AG04450 (cell line): ENCODE measurements at regions not wholly inside any gene's neighbourhood (a gene's known extent, or its start where the extent isn't known, plus 50 kb on each side); places are given as distances from the start of the nearest gene placed in this dataset.

Source experiments
- CTCF ChIA-PET: fragments of 300-600, 350-600 bp; formaldehyde crosslinking; extraction: SDS; loops from one replicate; lab custom pipeline; 2022; ENCODE audit warnings: antibody characterized with exemption, inconsistent platforms; lab: Charles Lee
- POLR2A ChIA-PET: fragments of 350-600 bp; formaldehyde crosslinking; extraction: SDS; loops from one replicate; lab custom pipeline; 2021; ENCODE audit warnings: antibody characterized with exemption, inconsistent platforms; lab: Yijun Ruan, JAX
- DNase-seq: peaks from one replicate; pipeline ENCODE4 v3.0.0-alpha.2; 2011; ENCODE audit warnings: low read depth, low spot score
- H3K27ac ChIP-seq: one replicate; pipeline ENCODE4 v1.5.1; 2012; ENCODE audit warnings: low read depth, low read length, control low read depth
- H3K27me3 ChIP-seq: one replicate; pipeline ENCODE4 v1.6.0; 2012; ENCODE audit warnings: low read length; ENCODE audit not compliant: control insufficient read depth, insufficient read depth
- H3K4me3 ChIP-seq: 2 replicates; pipeline ENCODE4 v1.5.1; 2011; ENCODE audit warnings: mild to moderate bottlenecking, low read depth, low read length, control low read depth
- H3K9me3 ChIP-seq: 2 replicates; pipeline ENCODE4 v1.5.1; 2012; ENCODE audit warnings: low read length; ENCODE audit not compliant: control insufficient read depth, insufficient read depth
- TF ChIP-seq, protein P1 (sequence below): IDR thresholded peaks from 2 replicates; pipeline ENCODE4 v1.5.1; 2011; ENCODE audit warnings: low read depth, low read length, control low read depth, inconsistent platforms

- no peak for DNase-seq
- TF ChIP-seq, protein P1, sequence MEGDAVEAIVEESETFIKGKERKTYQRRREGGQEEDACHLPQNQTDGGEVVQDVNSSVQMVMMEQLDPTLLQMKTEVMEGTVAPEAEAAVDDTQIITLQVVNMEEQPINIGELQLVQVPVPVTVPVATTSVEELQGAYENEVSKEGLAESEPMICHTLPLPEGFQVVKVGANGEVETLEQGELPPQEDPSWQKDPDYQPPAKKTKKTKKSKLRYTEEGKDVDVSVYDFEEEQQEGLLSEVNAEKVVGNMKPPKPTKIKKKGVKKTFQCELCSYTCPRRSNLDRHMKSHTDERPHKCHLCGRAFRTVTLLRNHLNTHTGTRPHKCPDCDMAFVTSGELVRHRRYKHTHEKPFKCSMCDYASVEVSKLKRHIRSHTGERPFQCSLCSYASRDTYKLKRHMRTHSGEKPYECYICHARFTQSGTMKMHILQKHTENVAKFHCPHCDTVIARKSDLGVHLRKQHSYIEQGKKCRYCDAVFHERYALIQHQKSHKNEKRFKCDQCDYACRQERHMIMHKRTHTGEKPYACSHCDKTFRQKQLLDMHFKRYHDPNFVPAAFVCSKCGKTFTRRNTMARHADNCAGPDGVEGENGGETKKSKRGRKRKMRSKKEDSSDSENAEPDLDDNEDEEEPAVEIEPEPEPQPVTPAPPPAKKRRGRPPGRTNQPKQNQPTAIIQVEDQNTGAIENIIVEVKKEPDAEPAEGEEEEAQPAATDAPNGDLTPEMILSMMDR = no peak
- Histone ChIP-seq H3K27me3 (no peaks in the 10 kb centered on the region), H3K4me3 (no peak overlapping the region), H3K9me3 (no peaks in the 10 kb centered on the region), H3K27ac (no peak overlapping the region)
- ChIA-PET CTCF (interaction anchor here (0.6 kb wide), 1 partner anchor 684 kb away, joined by 6 read pairs; no protein-coding TSS in a partner anchor), POLR2A (no interaction called here)
These were observed 475.6 kb downstream of the MED13L start for GRCh38 chr12:115801871-115802270.

DNA sequence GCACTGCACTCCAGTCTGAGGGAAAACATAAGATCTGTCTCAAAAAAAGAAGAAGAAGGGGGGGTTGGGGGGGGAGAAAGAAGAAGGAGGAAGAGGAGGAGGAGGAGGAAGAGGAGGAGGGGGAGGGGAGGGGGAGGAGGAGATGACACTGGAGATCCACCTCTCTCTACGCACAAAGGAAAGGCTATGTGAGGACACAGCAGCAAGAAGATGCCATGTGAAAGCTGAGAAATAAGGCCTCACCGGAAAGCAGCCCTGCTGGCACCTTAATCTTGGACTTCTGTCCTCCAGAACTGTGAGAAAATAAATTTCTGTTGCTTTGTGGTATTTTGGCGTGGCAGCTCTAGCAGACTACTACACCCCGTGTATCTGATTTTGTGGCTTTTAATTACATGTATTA, 477.9 kb downstream of the MED13L start:
- H3K9me3 ChIP-seq = no peaks in the 10 kb centered on the region
- H3K27me3 ChIP-seq = no peaks in the 10 kb centered on the region
- no peak overlapping the region for H3K27ac ChIP-seq
- POLR2A ChIA-PET = no interaction called here
- TF ChIP-seq, protein P1 = no peak
- DNase-seq = no peak
- H3K4me3 ChIP-seq = no peak overlapping the region
- CTCF ChIA-PET = no interaction called here

DNA sequence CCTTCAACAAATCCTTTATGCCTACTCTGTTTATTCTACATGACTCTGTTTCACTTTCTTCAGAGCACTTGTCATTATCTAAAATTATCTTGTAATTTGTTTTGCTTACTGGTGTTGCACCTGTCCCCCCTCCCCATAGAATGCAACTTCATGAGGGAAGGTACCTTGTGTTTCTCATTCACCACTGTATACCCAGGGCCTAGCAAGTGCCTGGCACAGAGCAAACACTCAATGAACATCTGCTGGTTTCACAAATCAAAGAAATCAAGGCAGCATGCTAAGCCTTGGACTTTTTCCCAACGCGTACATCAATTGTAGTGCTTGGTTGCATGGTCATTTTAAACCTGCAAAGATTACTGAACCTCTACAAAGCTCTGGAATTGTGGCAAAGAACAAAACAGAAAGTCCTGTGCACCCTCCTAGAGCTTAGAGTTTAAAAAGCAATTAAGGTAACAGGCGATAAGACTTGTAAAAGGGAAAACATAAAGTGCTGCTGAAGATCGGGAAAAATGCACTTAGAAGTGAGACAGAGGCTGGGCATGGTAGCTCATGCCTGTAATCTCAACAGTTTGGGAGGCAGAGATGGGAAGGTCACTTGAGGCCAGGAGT, 479.1 kb downstream of the MED13L start:
- no peaks in the 10 kb centered on the region for H3K9me3 ChIP-seq
- ChIA-PET POLR2A (no interaction called here), CTCF (no interaction called here)
- no peaks in the 10 kb centered on the region for H3K27me3 ChIP-seq
- TF ChIP-seq, protein P1 = no peak
- no peak overlapping the region for H3K27ac ChIP-seq
- no peak for DNase-seq
- no peak overlapping the region for H3K4me3 ChIP-seq

DNA sequence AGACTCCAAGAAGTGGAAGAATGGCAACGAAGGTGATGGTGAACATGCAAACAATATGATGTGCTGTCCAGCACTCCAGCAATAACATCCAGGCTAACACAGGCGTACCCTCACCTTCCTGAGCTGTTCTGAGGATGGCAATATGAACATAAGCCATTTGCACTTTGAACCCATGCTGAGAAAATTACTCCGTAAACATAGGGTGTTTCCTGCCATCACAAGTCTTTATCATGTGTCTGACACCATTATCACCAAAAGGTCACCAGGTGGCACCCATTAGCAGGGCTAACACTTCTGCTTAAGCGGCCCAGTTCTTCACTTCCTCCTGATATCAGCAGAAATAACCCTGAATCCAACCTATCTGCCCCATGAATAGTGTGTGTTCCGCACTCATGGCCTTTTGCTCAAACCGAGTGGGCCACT, 482.8 kb downstream of the MED13L start:
- TF ChIP-seq, protein P1 = no peak
- no peaks in the 10 kb centered on the region for H3K9me3 ChIP-seq
- H3K27me3 ChIP-seq = peaks cover 3% of the 10 kb centered on the region
- no peak overlapping the region for H3K27ac ChIP-seq
- POLR2A ChIA-PET = interaction anchor here (0.5 kb wide), 1 partner anchor 548 kb away, joined by 3 read pairs; no protein-coding TSS in a partner anchor
- no peak overlapping the region for H3K4me3 ChIP-seq
- CTCF ChIA-PET = no interaction called here
- DNase-seq = no peak

DNA sequence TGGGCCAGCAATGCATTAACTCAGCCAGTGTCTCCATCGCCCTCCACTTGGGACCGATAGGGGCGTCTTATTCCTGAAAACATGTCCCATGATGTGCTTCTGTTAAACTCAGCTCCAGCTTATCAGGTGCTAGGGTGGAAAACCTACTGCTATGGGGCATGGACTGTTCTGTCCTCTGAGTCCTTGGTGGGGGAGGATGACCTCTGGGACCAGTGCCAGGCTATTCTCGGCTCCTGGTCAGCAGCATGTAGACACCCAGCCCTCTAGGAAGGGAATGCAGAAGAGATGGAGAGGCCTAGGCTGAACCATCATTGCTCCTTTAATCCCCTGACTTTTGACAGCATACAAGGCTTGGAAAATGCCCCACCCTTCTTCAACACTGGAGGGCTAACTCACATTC, 486.2 kb downstream of the MED13L start:
- no peak for DNase-seq
- Histone ChIP-seq H3K27ac (no peak overlapping the region), H3K4me3 (no peak overlapping the region), H3K9me3 (no peaks in the 10 kb centered on the region), H3K27me3 (peaks cover 3% of the 10 kb centered on the region)
- ChIA-PET CTCF (interaction anchor here (0.5 kb wide), 1 partner anchor 158 kb away, joined by 7 read pairs; no protein-coding TSS in a partner anchor), POLR2A (no interaction called here)
- TF ChIP-seq, protein P1 = no peak
